K562 (cell line): ENCODE measurements at regions not wholly inside any gene's neighbourhood (a gene's known extent, or its start where the extent isn't known, plus 50 kb on each side); places are given as distances from the start of the nearest gene placed in this dataset.

ENCODE experiments used
- CHD1 ChIP-seq: fragments of 200-600 bp; sonication (generic); IDR thresholded peaks from one replicate; pipeline ENCODE4 v1.6.1; 2012; ENCODE audit warnings: mild to moderate bottlenecking, moderate library complexity, low read length, inconsistent platforms
- ELF4 ChIP-seq: fragments of 450-650 bp; formaldehyde crosslinking; IDR thresholded peaks from 2 replicates; pipeline ENCODE4 v1.4.0; 2022; ENCODE audit warnings: missing genetic modification characterization
- EP300 ChIP-seq: IDR thresholded peaks from 2 replicates; pipeline ENCODE4 v1.6.1; 2012; ENCODE audit warnings: low read length, improper control_type of control experiment
- FOS ChIP-seq: IDR thresholded peaks from 3 replicates; pipeline ENCODE4 v1.6.1; 2011; ENCODE audit not compliant: insufficient read length; ENCODE audit errors: extremely low read depth
- MEF2A ChIP-seq: IDR thresholded peaks from 2 replicates; pipeline ENCODE4 v1.6.1; 2011; ENCODE audit warnings: low read depth, mild to moderate bottlenecking, low read length, moderate library complexity; ENCODE audit not compliant: control insufficient read depth
- NKRF ChIP-seq: fragments of 450-650 bp; IDR thresholded peaks from 2 replicates; pipeline ENCODE4 v1.6.1; 2016; ENCODE audit warnings: borderline replicate concordance
- PCBP2 ChIP-seq: fragments of 200-400 bp; formaldehyde crosslinking; IDR thresholded peaks from 2 replicates; pipeline ENCODE4 v1.6.1; 2018; ENCODE audit warnings: low read length, low read depth, mild to moderate bottlenecking, moderate library complexity; ENCODE audit not compliant: poor library complexity, severe bottlenecking
- PHF21A ChIP-seq: fragments of 450-650 bp; IDR thresholded peaks from 2 replicates; pipeline ENCODE4 v1.6.1; 2017; ENCODE audit warnings: low read depth, borderline replicate concordance
- PTRF ChIP-seq: fragments of 450-650 bp; IDR thresholded peaks from 2 replicates; pipeline ENCODE4 v1.6.1; 2016; ENCODE audit warnings: mild to moderate bottlenecking, missing genetic modification characterization, missing compliant biosample characterization
- SNRNP70 ChIP-seq: fragments of 200-400 bp; formaldehyde crosslinking; optimal IDR thresholded peaks from 2 replicates; pipeline ENCODE3; 2017; ENCODE audit warnings: low read depth, low read length
- TBL1XR1 ChIP-seq, 2 experiments: IDR thresholded peaks; 2 replicates each; pipeline ENCODE4 v1.6.1; 2012; ENCODE audit warnings: improper control_type of control experiment in 2 of 2, low read length in 2 of 2, mild to moderate bottlenecking in 1 of 2
- USF1 ChIP-seq: sonication (generic); formaldehyde crosslinking; IDR thresholded peaks from 2 replicates; pipeline ENCODE4 v1.9.0; 2022; ENCODE audit warnings: mild to moderate bottlenecking, missing genetic modification reagents
- ZC3H4 ChIP-seq: sonication (generic); formaldehyde crosslinking; IDR thresholded peaks from 2 replicates; pipeline ENCODE4 v1.9.0; 2021; ENCODE audit warnings: missing genetic modification reagents, borderline replicate concordance
- ZNF318 ChIP-seq, 2 experiments: fragments of 450-650 bp; IDR thresholded peaks; 2 replicates each; pipeline ENCODE4 v1.6.1; 2016; ENCODE audit warnings: mild to moderate bottlenecking in 2 of 2, borderline replicate concordance in 1 of 2, low read depth in 1 of 2, moderate library complexity in 1 of 2

- TF ChIP-seq SNRNP70, result no peak
- no peak for TF ChIP-seq ELF4 (CRISPR knock-in tag)
- no peak for TF ChIP-seq CHD1
- TF ChIP-seq FOS, result no peak
- TF ChIP-seq USF1 (CRISPR knock-in tag), result no peak
- no peak for TF ChIP-seq ZNF318 (IDR thresholded peaks at IDR 0.05; ENCODE audit: borderline replicate concordance in 1 of 2, low read depth in 1 of 2)
- TF ChIP-seq MEF2A, result no peak
- no peak for TF ChIP-seq TBL1XR1 (IDR thresholded peaks at IDR 0.05; ENCODE audit: low read length in 2 of 2)
- TF ChIP-seq NKRF, result no peak
- TF ChIP-seq PTRF (tag), result no peak
- TF ChIP-seq EP300, result no peak
- no peak for TF ChIP-seq PHF21A
- TF ChIP-seq ZC3H4 (CRISPR knock-in tag), result no peak
- TF ChIP-seq PCBP2, result no peak
Observed at GRCh38 chr3:63042833-63043232, 167.6 kb upstream of the CADPS start.
